ENCODE measurements at regions not wholly inside any gene's neighbourhood (a gene's known extent, or its start where the extent isn't known, plus 50 kb on each side); places are given as distances from the start of the nearest gene placed in this dataset.
"Not testable (repeated sequence)": the region's sequence is repeated elsewhere in the genome, so short reads cannot be mapped to it uniquely, and the experiment has no call there.

DNA sequence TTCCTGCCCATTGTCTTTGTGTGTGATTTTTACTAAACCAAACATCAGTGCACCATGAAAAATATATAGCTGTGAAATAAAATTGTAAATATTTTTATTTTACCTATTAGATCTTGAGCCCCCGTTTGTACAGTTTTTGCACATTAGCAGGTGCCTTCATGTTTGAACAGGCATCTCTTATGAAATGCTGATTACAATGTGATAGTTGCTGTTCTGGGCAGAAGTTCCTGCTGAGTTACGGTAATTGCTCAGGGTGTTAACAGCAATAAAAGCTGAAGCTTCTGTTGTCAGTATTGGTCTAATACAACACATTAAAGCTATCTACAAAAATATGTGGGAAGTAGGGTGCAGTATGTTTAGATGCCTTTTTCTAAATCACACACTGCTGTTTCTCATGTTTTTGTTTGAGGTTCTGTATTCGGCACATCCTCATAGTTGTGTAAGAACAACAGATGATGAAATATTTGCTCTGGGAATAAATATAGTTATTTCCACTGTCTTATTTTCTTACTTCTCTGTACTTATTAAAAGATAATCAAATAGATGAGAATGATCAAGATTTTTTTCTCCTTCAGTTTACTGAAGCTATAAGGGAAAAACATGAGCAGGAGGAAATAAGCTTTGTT, 173.8 kb upstream of the GOLGA6L22 start:
- TF ChIP-seq, protein P1, sequence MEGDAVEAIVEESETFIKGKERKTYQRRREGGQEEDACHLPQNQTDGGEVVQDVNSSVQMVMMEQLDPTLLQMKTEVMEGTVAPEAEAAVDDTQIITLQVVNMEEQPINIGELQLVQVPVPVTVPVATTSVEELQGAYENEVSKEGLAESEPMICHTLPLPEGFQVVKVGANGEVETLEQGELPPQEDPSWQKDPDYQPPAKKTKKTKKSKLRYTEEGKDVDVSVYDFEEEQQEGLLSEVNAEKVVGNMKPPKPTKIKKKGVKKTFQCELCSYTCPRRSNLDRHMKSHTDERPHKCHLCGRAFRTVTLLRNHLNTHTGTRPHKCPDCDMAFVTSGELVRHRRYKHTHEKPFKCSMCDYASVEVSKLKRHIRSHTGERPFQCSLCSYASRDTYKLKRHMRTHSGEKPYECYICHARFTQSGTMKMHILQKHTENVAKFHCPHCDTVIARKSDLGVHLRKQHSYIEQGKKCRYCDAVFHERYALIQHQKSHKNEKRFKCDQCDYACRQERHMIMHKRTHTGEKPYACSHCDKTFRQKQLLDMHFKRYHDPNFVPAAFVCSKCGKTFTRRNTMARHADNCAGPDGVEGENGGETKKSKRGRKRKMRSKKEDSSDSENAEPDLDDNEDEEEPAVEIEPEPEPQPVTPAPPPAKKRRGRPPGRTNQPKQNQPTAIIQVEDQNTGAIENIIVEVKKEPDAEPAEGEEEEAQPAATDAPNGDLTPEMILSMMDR (optimal IDR thresholded peaks at IDR 0.05 in 1 of 3, IDR thresholded peaks at IDR 0.05 in 1 of 3, conservative IDR thresholded peaks at IDR 0.05 in 1 of 3; ENCODE audit: extremely low read depth in 1 of 3, insufficient read depth in 2 of 3, low read length in 3 of 3), result not testable (repeated sequence)
- not testable (repeated sequence) for TF ChIP-seq EZH2 (IDR thresholded peaks at IDR 0.05; ENCODE audit: low read length)
